ENCODE measurements at regions not wholly inside any gene's neighbourhood (a gene's known extent, or its start where the extent isn't known, plus 50 kb on each side); places are given as distances from the start of the nearest gene placed in this dataset.

DNA sequence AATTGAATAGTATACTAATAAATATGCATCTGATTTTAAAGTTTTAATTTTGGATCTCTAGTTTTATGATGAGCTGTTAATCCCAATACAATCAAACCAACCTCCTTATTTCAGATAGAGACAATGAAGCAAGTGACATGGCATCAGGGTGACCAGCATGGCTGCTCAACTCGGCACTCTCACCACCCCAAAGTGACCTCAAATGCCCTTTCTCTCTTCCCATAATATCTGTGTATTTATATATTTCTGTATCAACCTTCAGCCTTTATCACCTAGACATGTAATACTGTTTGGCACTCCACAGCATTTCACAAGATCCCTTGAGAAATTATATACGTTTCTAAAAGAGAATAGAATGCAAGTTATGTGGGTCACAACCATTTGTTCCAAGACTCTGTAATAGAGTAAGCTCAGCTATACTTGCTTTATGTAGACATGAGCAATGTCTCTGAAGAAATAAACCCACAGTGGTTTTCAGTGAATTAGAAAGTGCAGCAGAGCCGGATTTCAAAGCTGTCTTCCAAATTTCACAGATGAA, 1623.2 kb upstream of the PABPC4L start:
- TF ChIP-seq POLR2A (IDR thresholded peaks at IDR 0.05; ENCODE audit: low read length) (no peak), REST (IDR thresholded peaks at IDR 0.05) (no peak), CTCF (IDR thresholded peaks at IDR 0.05) (no peak), JUNB (IDR thresholded peaks at IDR 0.05) (no peak), RCOR1 (IDR thresholded peaks at IDR 0.05; ENCODE audit: low read depth, low read length) (no peak), NR3C1 (IDR thresholded peaks at IDR 0.05) (no peak), JUN (IDR thresholded peaks at IDR 0.05) (no peak), HOXA7 (CRISPR knock-in tag; IDR thresholded peaks at IDR 0.05) (no peak), MAX (IDR thresholded peaks at IDR 0.05) (no peak)

All from A549 (cell line).